ENCODE measurements at regions not wholly inside any gene's neighbourhood (a gene's known extent, or its start where the extent isn't known, plus 50 kb on each side); places are given as distances from the start of the nearest gene placed in this dataset.

- ChIA-PET POLR2A (no interaction called here), CTCF (interaction anchor here (0.6 kb wide), 1 partner anchor 201 kb away, joined by 3 read pairs; no protein-coding TSS in a partner anchor)
- H3K27me3 ChIP-seq (ENCODE audit: control insufficient read depth, insufficient read depth, low read length), result peaks cover 16% of the 10 kb centered on the region
Measured at GRCh38 chr11:119809346-119809745, 80.3 kb upstream of the NECTIN1 start.

GRCh38 chr11:119808407-119809185 lies 79.6 kb upstream of the NECTIN1 start:
- H3K27me3 ChIP-seq (ENCODE audit: control insufficient read depth, insufficient read depth, low read length), result peaks cover 16% of the 10 kb centered on the region
- DNase-seq (ENCODE audit: low read depth, low spot score), result no peak
- H3K27ac ChIP-seq (ENCODE audit: low read depth, low read length), result no peak overlapping the region
- CTCF ChIA-PET, result no interaction called here
- POLR2A ChIA-PET, result no interaction called here
- TF ChIP-seq CTCF (IDR thresholded peaks at IDR 0.05; ENCODE audit: low read depth, low read length), result no peak
- no peak overlapping the region for H3K4me3 ChIP-seq (ENCODE audit: low read depth, low read length)
- H3K9me3 ChIP-seq (ENCODE audit: control insufficient read depth, insufficient read depth, low read length), result no peaks in the 10 kb centered on the region

More at GRCh38 chr11:119809346-119809745, 80.3 kb upstream of the NECTIN1 start:
- Histone ChIP-seq H3K4me3 (ENCODE audit: low read depth, low read length) (no peak overlapping the region), H3K9me3 (ENCODE audit: control insufficient read depth, insufficient read depth, low read length) (no peaks in the 10 kb centered on the region), H3K27ac (ENCODE audit: low read depth, low read length) (no peak overlapping the region)
- no peak for DNase-seq (ENCODE audit: low read depth, low spot score)
- no peak for TF ChIP-seq CTCF (IDR thresholded peaks at IDR 0.05; ENCODE audit: low read depth, low read length)

- Histone ChIP-seq H3K27ac (ENCODE audit: low read depth, low read length) (no peak overlapping the region), H3K4me3 (ENCODE audit: low read depth, low read length) (no peak overlapping the region), H3K9me3 (ENCODE audit: control insufficient read depth, insufficient read depth, low read length) (no peaks in the 10 kb centered on the region), H3K27me3 (ENCODE audit: control insufficient read depth, insufficient read depth, low read length) (peaks cover 21% of the 10 kb centered on the region)
- no peak for DNase-seq (ENCODE audit: low read depth, low spot score)
- ChIA-PET CTCF (no interaction called here), POLR2A (no interaction called here)
- TF ChIP-seq CTCF (IDR thresholded peaks at IDR 0.05; ENCODE audit: low read depth, low read length), result no peak
Measured at GRCh38 chr11:119807841-119808240, 78.8 kb upstream of the NECTIN1 start.

- no peak for TF ChIP-seq CTCF (IDR thresholded peaks at IDR 0.05; ENCODE audit: low read depth, low read length)
Measured at GRCh38 chr11:119807402-119807801, 78.4 kb upstream of the NECTIN1 start.

GRCh38 chr11:119806064-119806915 lies 77.3 kb upstream of the NECTIN1 start:
- peaks cover 23% of the 10 kb centered on the region for H3K27me3 ChIP-seq (ENCODE audit: control insufficient read depth, insufficient read depth, low read length)
- ChIA-PET CTCF (no interaction called here), POLR2A (no interaction called here)
- no peak for DNase-seq (ENCODE audit: low read depth, low spot score)
- no peak for TF ChIP-seq CTCF (IDR thresholded peaks at IDR 0.05; ENCODE audit: low read depth, low read length)
- no peaks in the 10 kb centered on the region for H3K9me3 ChIP-seq (ENCODE audit: control insufficient read depth, insufficient read depth, low read length)
- H3K27ac ChIP-seq (ENCODE audit: low read depth, low read length), result no peak overlapping the region
- H3K4me3 ChIP-seq (ENCODE audit: low read depth, low read length), result no peak overlapping the region

More at GRCh38 chr11:119807402-119807801, 78.4 kb upstream of the NECTIN1 start:
- no peaks in the 10 kb centered on the region for H3K9me3 ChIP-seq (ENCODE audit: control insufficient read depth, insufficient read depth, low read length)
- no peak overlapping the region for H3K27ac ChIP-seq (ENCODE audit: low read depth, low read length)
- H3K27me3 ChIP-seq (ENCODE audit: control insufficient read depth, insufficient read depth, low read length), result peaks cover 21% of the 10 kb centered on the region
- DNase-seq (ENCODE audit: low read depth, low spot score), result no peak
- CTCF ChIA-PET, result no interaction called here
- POLR2A ChIA-PET, result no interaction called here
- H3K4me3 ChIP-seq (ENCODE audit: low read depth, low read length), result no peak overlapping the region
